Muscle layer of colon (tissue), 2 donors: ENCODE measurements at regions not wholly inside any gene's neighbourhood (a gene's known extent, or its start where the extent isn't known, plus 50 kb on each side); places are given as distances from the start of the nearest gene placed in this dataset.

Experiments used
- H3K27ac ChIP-seq: one replicate; pipeline ENCODE4 v1.7.0; 2013; ENCODE audit warnings: low read depth, mild to moderate bottlenecking, low read length, moderate library complexity
- H3K27me3 ChIP-seq, 2 donors: one replicate each; pipeline ENCODE4 v1.7.0; 2013; ENCODE audit warnings: low read length in 2 of 2, mild to moderate bottlenecking in 2 of 2; ENCODE audit not compliant: insufficient read depth in 2 of 2, control insufficient read depth in 1 of 2
- H3K36me3 ChIP-seq: one replicate; pipeline ENCODE4 v1.7.0; 2013; ENCODE audit warnings: mild to moderate bottlenecking, low read length; ENCODE audit not compliant: insufficient read depth
- H3K4me1 ChIP-seq: one replicate; pipeline ENCODE4 v1.7.0; 2013; ENCODE audit warnings: mild to moderate bottlenecking, low read length; ENCODE audit not compliant: insufficient read depth
- H3K4me3 ChIP-seq, 2 donors: one replicate each; pipeline ENCODE4 v1.7.0; 2013; ENCODE audit warnings: low read length in 2 of 2, low read depth in 1 of 2, mild to moderate bottlenecking in 1 of 2, moderate library complexity in 1 of 2
- H3K9ac ChIP-seq: one replicate; pipeline ENCODE4 v1.7.0; 2013; ENCODE audit warnings: low read length
- H3K9me3 ChIP-seq: one replicate; pipeline ENCODE4 v1.7.0; 2013; ENCODE audit warnings: mild to moderate bottlenecking, low read length
- donor health status: abdominal sarcoma.
- donor health status: Adenocarcinoma of cecum.

DNA sequence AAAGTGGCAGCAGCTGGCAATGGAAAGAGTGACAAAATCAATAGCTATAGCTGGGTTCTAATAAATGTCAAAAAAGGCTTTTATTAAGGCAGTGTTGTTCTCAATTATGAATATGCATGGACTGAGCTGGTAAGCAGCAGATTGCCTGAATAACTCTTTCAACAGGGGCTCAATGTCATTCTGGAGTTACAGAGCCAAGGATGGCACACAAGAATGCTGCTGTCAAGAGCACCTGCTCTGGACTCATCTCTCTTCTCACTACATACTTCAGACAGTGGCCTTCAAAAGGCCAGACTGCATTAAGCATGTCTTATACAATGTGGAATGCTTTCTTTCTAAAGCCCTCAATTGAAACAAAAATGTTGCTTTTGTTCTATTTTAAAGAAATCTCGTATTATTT, 351.4 kb downstream of the KLHL13 start:
- no peaks in the 10 kb centered on the region for H3K4me1 ChIP-seq
- H3K27ac ChIP-seq = no peak overlapping the region
- H3K36me3 ChIP-seq = no peaks in the 10 kb centered on the region
- no peak overlapping the region for H3K9ac ChIP-seq
- no peaks in the 10 kb centered on the region for H3K27me3 ChIP-seq
- no peak overlapping the region for H3K4me3 ChIP-seq
- no peaks in the 10 kb centered on the region for H3K9me3 ChIP-seq

DNA sequence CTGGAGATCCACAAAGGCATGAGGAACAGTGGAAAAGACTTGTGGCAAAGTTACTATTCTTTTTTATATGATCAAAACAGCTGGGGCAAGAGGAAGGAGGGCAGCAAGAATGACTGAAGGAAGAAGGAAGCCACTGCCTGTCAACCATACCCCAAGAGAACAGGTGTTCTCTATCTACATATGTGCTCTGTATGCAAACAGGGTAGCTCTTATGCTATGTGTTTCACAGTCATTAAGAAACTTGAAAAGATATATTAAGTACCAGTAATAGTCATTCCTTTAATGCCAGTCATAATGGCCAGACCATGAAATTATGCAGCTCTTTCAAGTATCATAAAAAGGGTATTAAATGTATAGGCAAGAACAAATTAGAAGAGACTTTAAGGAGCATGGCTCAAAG, 363.9 kb downstream of the KLHL13 start:
- H3K27me3 ChIP-seq = no peaks in the 10 kb centered on the region
- no peaks in the 10 kb centered on the region for H3K9me3 ChIP-seq
- H3K36me3 ChIP-seq = no peaks in the 10 kb centered on the region
- H3K4me1 ChIP-seq = no peaks in the 10 kb centered on the region
- H3K9ac ChIP-seq = no peak overlapping the region
- no peak overlapping the region for H3K27ac ChIP-seq
- H3K4me3 ChIP-seq = no peak overlapping the region

DNA sequence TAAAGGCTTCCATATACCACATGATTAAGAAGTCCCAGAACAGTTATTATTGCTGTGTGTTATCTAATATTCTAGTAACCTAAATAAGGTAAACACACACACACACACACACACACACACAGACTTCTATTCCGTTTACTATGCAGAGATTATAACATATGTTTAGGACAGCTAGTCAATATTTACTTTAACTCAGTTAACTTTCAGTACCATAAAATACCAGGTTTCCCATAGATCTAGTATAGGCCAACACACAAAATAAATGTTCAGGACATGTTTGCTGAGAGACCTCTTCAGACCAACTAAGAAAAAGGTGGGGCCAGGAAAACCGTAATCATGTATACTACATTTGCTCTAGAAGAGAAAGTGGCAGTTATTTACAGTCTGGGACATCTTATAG, 365.5 kb downstream of the KLHL13 start:
- Histone ChIP-seq H3K9ac (no peak overlapping the region), H3K4me1 (no peaks in the 10 kb centered on the region), H3K9me3 (no peaks in the 10 kb centered on the region), H3K36me3 (no peaks in the 10 kb centered on the region), H3K4me3 (no peak overlapping the region), H3K27me3 (no peaks in the 10 kb centered on the region), H3K27ac (no peak overlapping the region)

DNA sequence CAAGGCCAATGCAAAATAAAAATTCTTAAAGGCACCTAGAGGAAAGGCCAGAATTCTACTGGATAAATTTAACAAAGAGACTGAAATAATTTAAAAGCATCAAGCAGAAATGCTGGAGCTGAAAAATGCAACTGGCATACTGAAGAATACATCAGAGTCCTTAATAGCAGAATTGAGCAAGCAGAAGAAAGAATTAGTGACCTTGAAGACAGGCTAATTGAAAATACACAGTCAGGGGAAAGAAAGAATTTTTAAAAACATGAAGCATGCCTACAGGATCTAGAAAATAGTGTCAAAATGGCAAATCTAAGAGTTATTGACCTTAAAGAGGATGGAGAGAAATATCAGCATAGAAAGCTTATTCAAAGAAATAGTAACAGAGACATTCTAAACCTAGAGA, 371.7 kb downstream of the KLHL13 start:
- no peak overlapping the region for H3K4me3 ChIP-seq
- no peak overlapping the region for H3K9ac ChIP-seq
- peaks cover 4% of the 10 kb centered on the region for H3K9me3 ChIP-seq
- H3K27me3 ChIP-seq = no peaks in the 10 kb centered on the region
- no peaks in the 10 kb centered on the region for H3K36me3 ChIP-seq
- H3K27ac ChIP-seq = no peak overlapping the region
- no peaks in the 10 kb centered on the region for H3K4me1 ChIP-seq

DNA sequence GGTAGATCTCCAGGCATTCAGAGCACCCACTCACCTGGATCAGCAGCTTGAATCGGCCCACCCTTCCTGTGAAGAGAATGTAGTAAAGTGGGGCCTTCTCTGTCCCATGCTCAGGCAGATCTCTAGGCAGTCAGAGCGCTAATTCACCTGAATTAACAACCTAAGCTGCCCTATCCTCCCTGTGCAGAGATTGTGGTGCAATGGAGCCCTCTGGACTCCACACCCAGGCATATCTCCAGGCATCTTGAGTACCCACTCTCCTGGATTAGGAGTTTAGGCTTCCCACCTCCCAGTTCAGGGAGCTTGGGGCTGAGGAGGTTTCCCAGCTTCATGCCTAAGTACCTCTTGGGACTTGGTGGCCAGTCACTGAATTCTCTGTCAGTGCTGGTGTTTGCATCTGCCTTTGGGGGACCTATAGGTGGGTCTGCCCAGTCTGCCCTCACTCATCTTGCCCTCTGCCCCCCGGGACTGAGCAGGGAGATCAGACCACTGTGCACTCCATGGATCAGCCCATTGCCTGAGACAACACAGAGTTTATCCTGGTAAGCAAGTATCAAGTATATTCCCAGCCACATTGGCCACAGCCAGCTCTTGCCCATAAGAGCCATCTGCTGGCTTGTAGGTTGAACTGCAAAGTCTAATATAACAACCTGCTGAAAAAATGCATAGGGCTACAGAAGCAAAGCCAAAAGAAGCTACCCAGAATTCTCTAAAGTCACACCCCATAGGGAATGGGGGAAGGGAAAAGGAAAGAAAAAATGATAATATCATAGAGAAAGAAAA, 372.9 kb downstream of the KLHL13 start:
- Histone ChIP-seq H3K27me3 (no peaks in the 10 kb centered on the region), H3K9me3 (peaks cover 4% of the 10 kb centered on the region), H3K4me1 (no peaks in the 10 kb centered on the region), H3K27ac (no peak overlapping the region), H3K36me3 (no peaks in the 10 kb centered on the region), H3K4me3 (no peak overlapping the region), H3K9ac (no peak overlapping the region)

DNA sequence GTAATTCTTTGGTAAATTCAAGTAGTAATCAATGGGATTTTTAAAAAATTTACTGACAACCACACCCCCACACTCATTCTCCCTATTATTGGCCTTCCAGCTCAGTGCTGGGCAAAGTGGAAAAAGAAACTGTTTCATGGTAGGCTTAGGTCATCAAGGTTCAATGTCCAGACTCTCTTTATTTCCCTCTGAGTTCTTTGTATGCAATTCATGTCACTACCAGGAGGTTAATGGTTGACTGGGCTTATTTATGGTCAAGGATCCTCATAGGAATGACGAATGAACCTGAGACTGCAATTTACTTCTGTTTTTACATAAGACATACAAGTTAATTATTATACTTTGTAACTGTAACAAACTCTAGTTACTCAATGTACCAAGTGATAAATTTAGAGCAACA, 403.2 kb downstream of the KLHL13 start:
- no peak overlapping the region for H3K9ac ChIP-seq
- H3K27ac ChIP-seq = no peak overlapping the region
- H3K36me3 ChIP-seq = no peaks in the 10 kb centered on the region
- H3K9me3 ChIP-seq = no peaks in the 10 kb centered on the region
- H3K4me1 ChIP-seq = no peaks in the 10 kb centered on the region
- no peak overlapping the region for H3K4me3 ChIP-seq
- H3K27me3 ChIP-seq = no peaks in the 10 kb centered on the region

DNA sequence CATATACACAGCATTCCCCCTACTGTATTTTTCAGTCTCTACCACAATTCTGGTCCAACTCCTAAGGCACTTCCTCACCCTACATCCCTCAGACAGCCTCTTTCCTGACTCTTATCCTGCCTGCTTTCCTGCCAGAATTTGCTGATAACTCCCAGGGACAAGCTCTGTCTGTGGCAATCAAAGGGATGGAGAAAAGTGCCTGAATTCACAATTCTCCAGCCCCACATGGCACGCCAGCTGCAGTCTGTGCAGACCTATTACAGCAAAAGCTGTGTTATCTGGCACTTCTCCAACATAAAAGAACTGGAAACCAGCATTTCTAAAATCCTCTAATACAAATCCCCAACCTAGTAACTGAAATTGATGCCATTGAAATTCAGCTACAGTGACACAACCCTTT, 404.8 kb downstream of the KLHL13 start:
- H3K4me1 ChIP-seq = no peaks in the 10 kb centered on the region
- H3K27ac ChIP-seq = no peak overlapping the region

DNA sequence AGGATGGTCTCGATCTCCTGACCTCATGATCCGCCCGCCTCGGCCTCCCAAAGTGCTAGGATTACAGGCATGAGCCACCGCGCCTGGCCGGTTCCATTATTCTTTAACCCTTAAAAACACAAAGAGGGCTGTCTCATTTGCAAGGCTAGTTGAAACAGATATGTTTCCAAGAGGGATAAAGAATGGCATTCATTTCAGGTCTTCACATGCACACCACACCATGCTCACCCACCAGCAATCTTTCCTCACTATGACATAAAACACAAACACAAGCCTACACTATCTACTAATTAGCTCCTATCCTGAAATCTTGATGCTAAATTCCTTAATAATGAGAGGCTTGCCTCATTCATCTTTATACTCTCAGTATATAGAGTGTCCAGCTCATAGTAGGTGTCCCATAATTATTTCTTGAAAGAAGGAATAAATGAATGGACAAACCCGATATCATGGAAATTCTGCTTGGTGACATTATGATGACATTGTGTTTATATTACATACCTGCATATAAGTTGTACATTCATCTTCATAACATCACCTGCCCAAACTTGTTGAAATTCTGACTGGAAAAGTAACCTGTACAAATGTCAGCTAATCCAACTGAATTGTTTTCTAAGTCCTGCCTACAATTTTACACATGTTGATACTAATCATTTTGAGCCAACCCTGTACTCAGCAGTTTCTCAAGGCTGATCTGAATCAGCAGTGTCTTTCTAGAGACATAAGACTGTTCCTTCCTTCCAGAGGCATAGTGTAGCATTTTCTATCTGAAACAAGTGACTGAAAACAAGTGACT, 408.5 kb downstream of the KLHL13 start:
- H3K9ac ChIP-seq = no peak overlapping the region

More for the DNA sequence above, 404.8 kb downstream of the KLHL13 start:
- Histone ChIP-seq H3K9ac (no peak overlapping the region), H3K9me3 (no peaks in the 10 kb centered on the region), H3K27me3 (no peaks in the 10 kb centered on the region), H3K4me3 (no peak overlapping the region), H3K36me3 (no peaks in the 10 kb centered on the region)

DNA sequence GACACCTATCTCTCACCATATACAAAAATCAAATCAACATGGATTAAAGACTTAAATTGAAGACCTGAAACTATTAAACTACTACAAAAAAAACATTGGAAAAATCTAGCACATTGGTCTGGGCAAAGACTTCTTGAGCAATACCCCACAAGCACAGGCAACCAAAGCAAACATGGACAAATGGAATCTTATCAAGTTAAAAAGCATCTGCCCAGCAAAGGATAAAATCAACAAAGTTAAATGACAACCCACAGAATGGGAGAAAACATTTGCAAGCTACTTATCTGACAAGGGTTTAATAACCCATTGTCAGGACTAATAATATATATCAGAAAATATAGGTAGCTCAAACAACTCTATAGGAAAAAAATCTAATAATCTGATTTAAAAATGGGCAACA, 415.6 kb downstream of the KLHL13 start:
- no peak overlapping the region for H3K27ac ChIP-seq
- H3K9me3 ChIP-seq = peaks cover 3% of the 10 kb centered on the region
- H3K27me3 ChIP-seq = no peaks in the 10 kb centered on the region
- H3K36me3 ChIP-seq = no peaks in the 10 kb centered on the region
- no peaks in the 10 kb centered on the region for H3K4me1 ChIP-seq
- H3K4me3 ChIP-seq = no peak overlapping the region
- no peak overlapping the region for H3K9ac ChIP-seq

More for the DNA sequence above, 408.5 kb downstream of the KLHL13 start:
- H3K9me3 ChIP-seq = no peaks in the 10 kb centered on the region
- H3K27me3 ChIP-seq = no peaks in the 10 kb centered on the region
- no peaks in the 10 kb centered on the region for H3K36me3 ChIP-seq
- H3K27ac ChIP-seq = no peak overlapping the region
- no peaks in the 10 kb centered on the region for H3K4me1 ChIP-seq
- H3K4me3 ChIP-seq = no peak overlapping the region

DNA sequence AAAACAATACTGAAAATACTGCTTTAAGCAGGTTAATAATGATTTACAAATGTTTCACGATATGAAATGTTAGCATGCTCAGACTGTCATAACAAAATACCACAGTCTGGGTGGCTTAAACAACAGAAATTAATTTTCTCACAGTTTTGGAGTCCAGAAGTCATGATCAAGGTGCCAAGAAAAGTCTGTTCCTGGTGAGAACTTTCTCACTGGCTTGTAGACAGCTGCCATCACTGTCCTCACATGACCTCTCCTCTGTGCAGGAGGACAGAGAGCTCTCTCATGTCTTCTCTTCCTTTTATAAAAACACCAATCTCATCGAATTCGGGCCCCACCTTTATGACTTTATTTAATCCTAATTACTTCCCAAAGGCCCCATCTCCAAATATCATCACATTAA, 426.7 kb downstream of the KLHL13 start:
- Histone ChIP-seq H3K9me3 (no peaks in the 10 kb centered on the region), H3K9ac (no peak overlapping the region), H3K4me3 (no peak overlapping the region), H3K27ac (no peak overlapping the region), H3K36me3 (no peaks in the 10 kb centered on the region), H3K27me3 (no peaks in the 10 kb centered on the region), H3K4me1 (no peaks in the 10 kb centered on the region)

DNA sequence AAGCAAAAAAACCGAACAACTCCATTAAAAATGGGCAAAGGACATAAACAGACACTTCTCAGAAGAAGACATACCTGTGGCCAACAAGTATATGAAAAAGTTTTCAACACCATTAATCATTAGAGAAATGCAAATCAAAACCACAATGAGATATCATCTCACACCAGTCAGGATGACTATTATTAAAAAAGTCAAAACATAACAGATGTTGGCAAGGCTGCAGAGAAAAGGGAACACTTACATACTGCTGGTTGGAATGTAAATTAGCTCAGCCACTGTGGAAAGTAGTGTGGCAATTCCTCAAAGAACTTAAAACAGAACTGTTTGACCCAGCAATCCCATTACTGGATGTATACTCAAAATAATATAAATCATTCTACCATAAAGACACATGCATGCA, 436.3 kb downstream of the KLHL13 start:
- H3K27me3 ChIP-seq = no peaks in the 10 kb centered on the region
- H3K4me3 ChIP-seq = no peak overlapping the region
- H3K36me3 ChIP-seq = no peaks in the 10 kb centered on the region
- no peak overlapping the region for H3K27ac ChIP-seq
- H3K4me1 ChIP-seq = no peaks in the 10 kb centered on the region
- no peaks in the 10 kb centered on the region for H3K9me3 ChIP-seq
- no peak overlapping the region for H3K9ac ChIP-seq
